NT2/D1 (cell line): ENCODE measurements at regions not wholly inside any gene's neighbourhood (a gene's known extent, or its start where the extent isn't known, plus 50 kb on each side); places are given as distances from the start of the nearest gene placed in this dataset.

Experiments used
- DNase-seq: peaks from one replicate; pipeline ENCODE4 v3.0.0-alpha.2; 2011; ENCODE audit warnings: low read depth, low spot score
- H3K27me3 ChIP-seq: 2 replicates; pipeline ENCODE4 v1.6.0; 2011; ENCODE audit warnings: mild to moderate bottlenecking; ENCODE audit not compliant: insufficient read length, insufficient read depth
- H3K36me3 ChIP-seq: 2 replicates; pipeline ENCODE4 v1.6.1; 2011; ENCODE audit warnings: mild to moderate bottlenecking, low read length, mixed read lengths; ENCODE audit not compliant: insufficient read depth, insufficient read length
- H3K4me1 ChIP-seq: 2 replicates; pipeline ENCODE4 v1.5.1; 2011; ENCODE audit not compliant: insufficient read depth, insufficient read length
- H3K4me3 ChIP-seq: 2 replicates; pipeline ENCODE4 v1.5.1; 2011; ENCODE audit warnings: low read depth; ENCODE audit not compliant: insufficient read length
- H3K9ac ChIP-seq: 2 replicates; pipeline ENCODE4 v1.6.0; 2011; ENCODE audit warnings: low read depth; ENCODE audit not compliant: insufficient read length
- H3K9me3 ChIP-seq: 2 replicates; pipeline ENCODE4 v1.5.1; 2011; ENCODE audit warnings: mild to moderate bottlenecking, low read length; ENCODE audit not compliant: insufficient read depth
- SUZ12 ChIP-seq: IDR thresholded peaks from 2 replicates; pipeline ENCODE4 v1.6.1; 2011; ENCODE audit not compliant: insufficient read length, insufficient read depth; ENCODE audit errors: extremely low read depth
- YY1 ChIP-seq: IDR thresholded peaks from 2 replicates; pipeline ENCODE4 v1.6.1; 2011; ENCODE audit not compliant: insufficient read length, insufficient read depth
- ZNF274 ChIP-seq: IDR thresholded peaks from 2 replicates; pipeline ENCODE4 v1.6.1; 2011; ENCODE audit warnings: mild to moderate bottlenecking, low read depth, low read length

DNA sequence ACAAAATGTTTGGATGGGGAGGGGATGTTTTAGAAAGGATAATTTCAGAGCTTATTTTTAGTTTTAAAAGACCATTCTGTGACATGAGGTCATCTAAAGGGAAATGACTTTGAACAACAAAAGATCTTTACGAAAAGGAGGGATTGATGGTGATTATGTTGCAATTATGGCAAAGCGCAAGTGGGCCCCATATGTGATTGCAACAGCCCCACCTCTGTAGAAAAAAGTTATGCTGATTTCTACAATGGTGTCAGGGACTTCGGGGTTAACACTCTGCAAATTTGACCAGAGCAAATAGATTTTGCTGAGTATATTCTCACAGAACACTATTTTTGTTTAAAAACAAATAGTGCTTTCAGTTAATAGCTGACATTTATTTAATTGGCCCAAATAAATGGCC, 312.8 kb downstream of the NSG2 start:
- no peaks in the 10 kb centered on the region for H3K4me1 ChIP-seq
- DNase-seq = no peak
- H3K36me3 ChIP-seq = no peaks in the 10 kb centered on the region
- TF ChIP-seq ZNF274 (no peak), SUZ12 (no peak), YY1 (no peak)
- H3K9me3 ChIP-seq = peaks cover 9% of the 10 kb centered on the region
- H3K27me3 ChIP-seq = no peaks in the 10 kb centered on the region
- H3K4me3 ChIP-seq = no peak overlapping the region
- H3K9ac ChIP-seq = no peak overlapping the region

DNA sequence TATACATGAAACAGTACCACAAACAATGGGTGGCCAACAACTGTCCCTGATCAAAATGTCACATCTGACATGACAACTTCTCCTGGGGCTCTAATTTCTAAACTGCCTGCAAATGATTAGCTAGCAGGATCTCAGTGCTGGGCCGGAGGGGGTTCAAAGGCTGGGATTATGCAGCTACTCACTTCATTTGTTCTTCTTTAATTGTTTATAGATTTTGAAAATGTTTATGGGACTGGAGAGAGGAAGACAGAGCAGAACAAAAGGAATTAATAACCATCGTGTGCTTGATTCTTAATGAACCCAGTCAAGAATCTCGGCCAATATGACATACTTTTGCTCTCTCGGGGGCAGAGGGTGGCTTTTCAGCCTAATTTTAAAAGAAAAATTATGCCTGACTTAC, 313.6 kb downstream of the NSG2 start:
- DNase-seq = no peak
- no peaks in the 10 kb centered on the region for H3K36me3 ChIP-seq
- H3K27me3 ChIP-seq = no peaks in the 10 kb centered on the region
- no peaks in the 10 kb centered on the region for H3K4me1 ChIP-seq
- peaks cover 9% of the 10 kb centered on the region for H3K9me3 ChIP-seq
- H3K9ac ChIP-seq = no peak overlapping the region
- no peak overlapping the region for H3K4me3 ChIP-seq
- TF ChIP-seq YY1 = no peak
- TF ChIP-seq SUZ12 = no peak
- no peak for TF ChIP-seq ZNF274

DNA sequence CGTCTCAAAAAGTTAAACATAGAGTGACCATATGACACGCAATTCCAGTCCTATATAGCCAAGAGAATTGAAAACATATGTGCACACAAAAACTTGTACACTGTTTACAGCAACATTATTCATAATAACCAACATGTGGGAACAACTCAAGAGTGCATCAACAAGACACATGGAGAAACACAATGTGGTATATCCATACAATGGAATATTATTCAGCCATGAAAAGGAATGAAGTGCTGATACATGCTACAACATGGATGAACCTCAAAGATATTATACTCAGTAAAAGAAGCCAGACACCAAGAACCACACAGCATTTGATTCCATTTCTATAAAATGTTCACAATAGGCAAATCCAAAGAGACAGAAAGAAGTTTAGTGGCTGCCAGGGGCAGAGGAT, 317.0 kb downstream of the NSG2 start:
- Histone ChIP-seq H3K4me3 (no peak overlapping the region), H3K4me1 (no peaks in the 10 kb centered on the region), H3K36me3 (no peaks in the 10 kb centered on the region), H3K9me3 (peaks cover 9% of the 10 kb centered on the region), H3K27me3 (no peaks in the 10 kb centered on the region), H3K9ac (no peak overlapping the region)
- no peak for DNase-seq
- TF ChIP-seq SUZ12 (no peak), YY1 (no peak), ZNF274 (no peak)

DNA sequence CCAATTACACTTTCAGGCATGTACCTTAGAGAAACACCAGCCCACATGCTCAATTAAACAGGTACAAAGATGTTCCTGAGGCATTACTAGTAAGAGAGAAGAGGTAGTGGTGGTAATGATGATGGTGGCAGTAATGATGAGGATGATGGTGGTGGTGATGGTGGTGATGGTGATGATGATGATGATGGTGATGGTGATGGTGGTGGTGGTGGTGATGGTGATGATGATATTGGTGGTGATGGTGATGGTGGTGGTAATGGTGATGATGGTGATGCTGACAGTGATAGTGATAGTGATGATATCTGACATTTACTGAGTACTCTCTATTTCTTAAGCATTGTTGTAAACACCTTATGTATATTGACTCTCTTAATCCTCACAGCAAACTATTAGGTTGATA, 318.4 kb downstream of the NSG2 start:
- no peaks in the 10 kb centered on the region for H3K27me3 ChIP-seq
- H3K4me3 ChIP-seq = no peak overlapping the region
- no peak overlapping the region for H3K9ac ChIP-seq
- DNase-seq = no peak
- no peaks in the 10 kb centered on the region for H3K4me1 ChIP-seq
- no peaks in the 10 kb centered on the region for H3K36me3 ChIP-seq
- H3K9me3 ChIP-seq = peaks cover 9% of the 10 kb centered on the region
- TF ChIP-seq ZNF274 (no peak), SUZ12 (no peak), YY1 (no peak)

DNA sequence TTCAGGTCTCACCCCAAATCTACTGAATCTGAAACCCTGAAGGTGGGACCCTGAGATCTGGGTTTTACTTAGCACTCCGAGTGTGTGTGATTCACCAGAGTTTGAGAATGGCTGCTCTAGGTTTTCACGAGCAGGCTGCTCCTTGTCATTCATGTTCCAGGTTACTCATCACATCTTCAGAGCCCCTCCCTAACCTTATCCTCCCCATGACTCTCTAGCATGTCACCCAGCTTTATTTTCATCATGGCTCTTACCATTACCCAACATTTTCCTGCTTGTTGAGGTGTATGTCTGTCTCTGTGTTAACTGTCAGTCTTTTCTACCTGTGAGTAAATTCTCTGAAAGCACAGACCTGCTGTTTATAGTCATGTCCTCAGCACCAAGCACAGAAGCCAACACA, 319.2 kb downstream of the NSG2 start:
- no peak for TF ChIP-seq SUZ12
- TF ChIP-seq ZNF274 = no peak
- TF ChIP-seq YY1 = no peak
- no peak overlapping the region for H3K4me3 ChIP-seq
- H3K4me1 ChIP-seq = no peaks in the 10 kb centered on the region
- no peak for DNase-seq
- peaks cover 9% of the 10 kb centered on the region for H3K9me3 ChIP-seq
- H3K36me3 ChIP-seq = no peaks in the 10 kb centered on the region
- no peaks in the 10 kb centered on the region for H3K27me3 ChIP-seq
- no peak overlapping the region for H3K9ac ChIP-seq

DNA sequence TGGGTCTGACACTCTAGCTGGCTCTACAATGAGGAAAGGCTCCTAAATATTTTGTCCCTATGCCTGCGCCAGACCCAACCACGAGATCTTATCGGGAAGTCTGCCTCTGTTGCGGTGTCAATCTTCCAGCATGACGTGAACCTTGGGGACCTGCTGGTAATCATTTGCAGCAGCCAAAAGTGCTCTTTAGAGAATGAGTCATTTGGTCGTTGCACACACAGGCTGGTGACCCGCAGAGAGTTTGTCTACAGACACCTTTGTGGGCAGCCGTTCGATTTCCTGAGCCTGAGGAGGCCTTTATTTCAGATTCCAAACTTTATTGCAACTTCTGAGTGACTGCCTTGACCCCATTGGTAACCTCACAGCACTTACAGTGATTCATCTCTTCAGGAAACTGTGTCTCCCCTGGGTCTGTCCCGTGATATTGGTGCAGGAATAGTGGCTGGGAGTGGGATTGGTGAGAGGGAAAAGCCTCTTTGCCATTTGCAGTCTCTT, 326.1 kb downstream of the NSG2 start:
- TF ChIP-seq YY1 (no peak), ZNF274 (no peak), SUZ12 (no peak)
- Histone ChIP-seq H3K9ac (no peak overlapping the region), H3K9me3 (no peaks in the 10 kb centered on the region), H3K27me3 (no peaks in the 10 kb centered on the region), H3K4me1 (no peaks in the 10 kb centered on the region), H3K4me3 (no peak overlapping the region), H3K36me3 (no peaks in the 10 kb centered on the region)
- no peak for DNase-seq

DNA sequence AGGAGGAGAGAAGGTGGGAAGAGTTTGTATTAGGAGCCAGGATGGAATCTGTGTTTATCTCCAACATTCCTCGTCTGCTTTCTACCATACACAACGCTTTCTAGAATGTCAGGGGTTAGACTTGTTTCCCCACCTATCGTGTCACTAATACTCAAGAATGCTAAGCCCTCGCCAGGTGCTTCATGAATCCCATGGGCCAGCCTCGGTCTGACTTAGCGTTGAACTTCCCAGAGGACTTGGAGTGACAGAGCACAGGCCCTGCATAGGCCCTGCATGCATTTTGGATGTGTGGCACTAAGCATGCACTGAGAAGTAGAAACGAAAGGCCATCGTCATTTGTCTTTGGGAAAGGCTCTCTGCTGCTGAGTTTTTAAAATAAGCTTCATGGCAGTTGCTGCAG, 328.7 kb downstream of the NSG2 start:
- Histone ChIP-seq H3K36me3 (no peaks in the 10 kb centered on the region), H3K4me3 (no peak overlapping the region), H3K9me3 (no peaks in the 10 kb centered on the region), H3K27me3 (no peaks in the 10 kb centered on the region), H3K9ac (no peak overlapping the region), H3K4me1 (no peaks in the 10 kb centered on the region)
- no peak for DNase-seq
- TF ChIP-seq SUZ12 (no peak), ZNF274 (no peak), YY1 (no peak)
